Uterus (tissue), 2 donors: ENCODE measurements at regions not wholly inside any gene's neighbourhood (a gene's known extent, or its start where the extent isn't known, plus 50 kb on each side); places are given as distances from the start of the nearest gene placed in this dataset.

Experiments
- CTCF ChIP-seq, 4 experiments: fragments of 200-600 bp in 2 of 4; fragments of 450-650 bp in 2 of 4; sonication (generic) in 2 of 4; IDR thresholded peaks; one replicate each; pipeline ENCODE4 v1.5.1; 2016 to 2019; ENCODE audit warnings: antibody characterized with exemption in 4 of 4, mild to moderate bottlenecking in 2 of 4, moderate library complexity in 1 of 4
- POLR2A ChIP-seq, 2 donors: fragments of 450-650 bp; IDR thresholded peaks; one replicate each; pipeline ENCODE4 v1.6.1; 2016; ENCODE audit warnings: antibody characterized with exemption in 2 of 2, mild to moderate bottlenecking in 1 of 2, moderate library complexity in 1 of 2

- TF ChIP-seq CTCF (IDR thresholded peaks at IDR 0.05) (no peak), POLR2A (IDR thresholded peaks at IDR 0.05) (no peak)
Observed at GRCh38 chr10:52466464-52466863, 152.4 kb downstream of the DKK1 start.
